HG02970 (cell line): ENCODE measurements at regions not wholly inside any gene's neighbourhood (a gene's known extent, or its start where the extent isn't known, plus 50 kb on each side); places are given as distances from the start of the nearest gene placed in this dataset.

Source experiments
- ATAC-seq: cut with Tn5 transposase; IDR thresholded peaks from one replicate; pipeline ENCODE4 v1.9.1; 2021; ENCODE audit warnings: mild to moderate bottlenecking, moderate library complexity, moderate number of reproducible peaks; ENCODE audit not compliant: unreplicated experiment, low FRiP score

DNA sequence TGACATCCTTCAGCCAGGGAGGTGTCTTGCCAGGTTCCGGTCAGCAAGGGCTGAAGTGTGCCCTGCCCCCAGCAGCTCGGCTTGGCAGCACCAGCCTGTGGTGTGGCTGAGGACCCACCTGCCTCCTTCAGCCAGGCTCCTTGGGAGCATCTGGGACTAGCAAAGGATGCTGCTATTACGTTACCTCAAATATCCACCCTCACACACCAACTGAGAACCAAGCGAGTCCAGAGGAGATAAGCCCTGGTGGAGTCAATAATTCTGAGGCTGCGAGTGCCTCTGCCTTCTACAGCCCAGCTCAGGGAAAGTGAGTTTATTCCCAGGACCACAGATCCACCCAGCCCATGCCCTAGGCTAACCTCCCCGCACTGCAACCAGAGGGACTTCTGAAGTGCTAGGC lies 57.1 kb upstream of the FSTL4 start:
- ATAC-seq = no peak

DNA sequence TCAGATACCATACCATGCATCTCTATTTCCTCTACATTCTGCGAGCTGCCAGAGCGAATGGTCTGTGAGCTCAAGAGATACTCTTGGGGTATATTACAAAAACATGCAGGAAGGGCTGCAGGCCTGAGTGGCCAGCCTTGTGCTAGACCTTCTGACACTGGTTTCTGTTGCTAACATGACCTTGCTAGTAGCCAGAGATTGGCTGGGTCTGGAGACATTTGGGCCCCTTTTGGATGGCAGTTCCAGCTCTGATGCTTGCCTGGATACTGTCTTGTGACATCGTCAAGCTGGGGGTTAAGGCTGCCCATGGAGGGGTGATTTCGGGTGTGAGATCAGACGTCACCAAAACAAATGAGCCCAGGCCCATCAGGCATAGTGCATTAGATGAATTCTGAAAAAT lies 56.1 kb upstream of the FSTL4 start:
- no peak for ATAC-seq

DNA sequence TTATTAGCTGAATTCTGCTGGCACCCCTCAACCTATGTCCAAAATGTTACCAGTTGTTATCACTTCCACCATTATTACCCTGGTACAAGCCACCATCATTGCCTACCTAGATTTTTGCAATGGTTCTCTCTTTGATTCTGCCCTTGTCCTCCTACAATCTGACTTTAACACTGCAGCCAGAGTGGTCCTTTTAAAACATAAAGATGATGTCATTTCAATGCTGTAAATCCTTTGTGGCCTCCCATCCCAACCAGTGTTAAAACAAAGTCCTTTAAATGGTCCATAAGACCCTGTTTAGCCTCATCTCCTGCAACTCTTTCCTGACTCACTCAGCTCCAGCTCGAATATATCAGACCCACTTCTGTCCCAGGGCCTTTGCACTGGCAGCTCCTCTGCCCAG lies 54.9 kb upstream of the FSTL4 start:
- ATAC-seq = no peak

DNA sequence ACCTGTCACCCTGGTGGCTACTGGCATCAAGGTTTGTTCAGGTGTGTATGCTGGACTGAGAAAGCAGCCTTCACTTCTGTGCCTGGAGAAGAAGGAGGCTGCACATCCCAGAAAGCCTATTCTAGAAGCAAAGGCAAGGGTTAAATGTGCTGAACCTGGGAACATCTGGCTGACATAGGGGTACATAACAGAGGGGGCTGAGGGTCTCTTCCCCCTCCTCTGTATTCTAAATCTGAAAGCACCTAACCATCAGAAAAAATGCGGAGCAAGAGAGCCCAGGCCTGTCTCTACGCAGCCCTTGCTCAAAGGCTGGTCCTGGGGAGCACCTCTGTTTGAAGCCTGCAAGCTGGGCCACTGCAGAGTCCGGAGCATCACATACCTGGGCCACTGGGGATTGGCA lies 53.2 kb upstream of the FSTL4 start:
- no peak for ATAC-seq

DNA sequence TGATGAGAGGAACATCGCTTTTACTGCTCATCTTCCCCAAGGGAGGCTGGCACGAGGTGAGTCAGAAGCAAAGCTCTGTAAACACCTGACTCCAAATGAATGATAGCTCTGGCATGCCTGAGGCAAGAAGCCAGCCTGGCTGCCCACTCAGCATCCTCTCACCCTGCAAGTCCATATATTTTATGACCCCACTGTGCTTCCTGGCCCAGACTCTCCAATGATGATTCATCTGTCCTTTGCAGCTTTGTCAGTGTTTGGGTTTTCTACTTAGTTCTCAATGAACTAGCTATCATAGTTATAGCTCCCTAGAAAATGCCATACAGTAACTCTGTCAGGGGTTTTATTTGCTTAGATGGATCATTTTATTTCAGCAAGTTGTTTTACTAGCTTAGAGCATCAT lies 52.1 kb upstream of the FSTL4 start:
- ATAC-seq = no peak

DNA sequence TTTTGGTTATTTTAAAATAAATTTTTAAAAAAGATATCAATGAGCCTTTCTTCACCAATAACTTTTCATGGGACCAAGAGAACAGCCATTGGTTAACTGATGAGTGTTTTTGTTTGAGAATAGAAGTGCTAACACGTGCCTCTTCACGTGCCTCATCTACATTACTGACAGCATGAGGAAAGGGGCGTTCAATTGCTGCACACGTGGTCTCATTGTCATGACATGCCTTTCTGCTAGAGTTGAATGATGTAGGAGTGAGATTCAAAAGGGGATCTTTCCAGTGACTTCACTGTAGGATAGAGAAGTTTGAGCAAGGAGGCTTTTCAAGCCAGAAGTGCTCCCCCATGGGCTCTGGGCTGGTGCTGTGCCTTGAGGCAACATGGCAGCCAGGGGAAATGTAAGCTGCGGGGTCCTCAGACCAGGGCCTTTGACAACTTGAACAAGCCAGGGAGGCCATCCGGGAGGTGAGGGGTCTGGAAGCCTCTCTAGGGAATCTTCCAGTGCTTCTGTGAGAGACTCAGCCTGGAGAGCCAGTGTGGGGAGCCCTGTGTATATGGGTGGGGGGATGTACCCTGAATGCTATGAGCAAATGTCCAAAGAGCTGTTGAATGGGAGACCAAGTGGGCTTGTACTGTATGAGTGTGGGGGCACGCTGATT lies 51.2 kb upstream of the FSTL4 start:
- no peak for ATAC-seq

DNA sequence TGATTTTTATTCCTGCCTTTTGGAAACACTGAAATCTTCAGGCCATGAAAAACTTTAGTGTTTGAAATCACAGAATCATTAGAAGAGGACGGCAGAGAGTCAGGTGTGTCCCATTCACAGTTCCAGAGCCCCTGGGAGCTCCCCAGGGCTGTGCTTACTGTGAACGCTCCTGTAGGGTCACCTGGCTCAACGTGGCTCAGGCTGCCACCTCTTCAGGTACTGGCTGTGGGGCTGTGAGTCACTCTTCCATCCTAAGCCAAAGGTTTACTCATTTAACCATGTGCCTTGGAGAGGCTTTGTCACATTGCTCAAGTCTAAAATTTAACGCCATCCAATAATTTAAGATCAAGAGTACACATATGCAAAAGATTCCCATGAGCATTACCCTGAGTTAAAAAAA lies 50.2 kb upstream of the FSTL4 start:
- ATAC-seq = no peak
